ENCODE measurements at regions not wholly inside any gene's neighbourhood (a gene's known extent, or its start where the extent isn't known, plus 50 kb on each side); places are given as distances from the start of the nearest gene placed in this dataset.

DNA sequence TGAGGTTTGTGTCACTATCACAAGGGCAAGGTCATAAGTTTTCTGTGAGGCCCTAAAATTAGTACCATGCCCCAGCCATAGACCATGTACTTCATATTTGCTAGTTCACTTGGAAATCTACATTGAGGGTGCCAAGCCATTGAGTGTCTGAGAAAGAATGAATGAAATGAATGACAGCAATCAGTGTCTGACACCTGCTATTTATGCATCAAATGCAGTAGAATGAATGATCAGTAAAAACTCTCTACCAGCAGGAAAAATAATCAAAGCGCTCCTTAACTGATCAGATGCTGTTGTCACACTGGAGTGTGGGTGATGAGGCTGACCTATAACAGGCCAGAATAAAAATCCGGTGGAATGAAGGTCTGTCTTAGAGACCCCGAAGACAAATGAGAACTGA is 467.9 kb upstream of the B3GAT1 start:
- TF ChIP-seq POLR2A (IDR thresholded peaks at IDR 0.05) (no peak), CTCF (IDR thresholded peaks at IDR 0.05) (no peak)

Measured in uterus (tissue), 2 donors.